DOHH2 (cell line): ENCODE measurements at regions not wholly inside any gene's neighbourhood (a gene's known extent, or its start where the extent isn't known, plus 50 kb on each side); places are given as distances from the start of the nearest gene placed in this dataset.

Experiments
- CTCF ChIP-seq: fragments of 200-600 bp; sonication (generic); IDR thresholded peaks from one replicate; pipeline ENCODE4 v1.5.1; 2014; ENCODE audit warnings: antibody characterized with exemption, mild to moderate bottlenecking, low read depth, low read length; ENCODE audit not compliant: poor library complexity, severe bottlenecking
- EZH2phosphoT487 ChIP-seq: fragments of 200-600 bp; sonication (generic); IDR thresholded peaks from 2 replicates; pipeline ENCODE4 v1.6.1; 2017; ENCODE audit warnings: borderline replicate concordance, mild to moderate bottlenecking, antibody characterized with exemption, low read length, moderate library complexity, mixed read lengths

- TF ChIP-seq CTCF (no peak), EZH2phosphoT487 (no peak)
Measured at GRCh38 chr7:97246317-97246716, 128.8 kb downstream of the SDHAF3 start.
